SK-N-DZ (cell line): ENCODE measurements at regions not wholly inside any gene's neighbourhood (a gene's known extent, or its start where the extent isn't known, plus 50 kb on each side); places are given as distances from the start of the nearest gene placed in this dataset.
A peak's percentile ranks its signal among the peaks of the same experiment; 100 is the strongest.

ENCODE experiments used
- DNase-seq: peaks from one replicate; pipeline ENCODE4 v3.0.0-alpha.2; 2015; ENCODE audit warnings: low spot score

- DNase-seq, result no peak
These were observed 549.2 kb upstream of the POM121L12 start for GRCh38 chr7:52486267-52486666.

GRCh38 chr7:52482076-52482475, 553.4 kb upstream of the POM121L12 start:
- DNase-seq, result no peak

DNA sequence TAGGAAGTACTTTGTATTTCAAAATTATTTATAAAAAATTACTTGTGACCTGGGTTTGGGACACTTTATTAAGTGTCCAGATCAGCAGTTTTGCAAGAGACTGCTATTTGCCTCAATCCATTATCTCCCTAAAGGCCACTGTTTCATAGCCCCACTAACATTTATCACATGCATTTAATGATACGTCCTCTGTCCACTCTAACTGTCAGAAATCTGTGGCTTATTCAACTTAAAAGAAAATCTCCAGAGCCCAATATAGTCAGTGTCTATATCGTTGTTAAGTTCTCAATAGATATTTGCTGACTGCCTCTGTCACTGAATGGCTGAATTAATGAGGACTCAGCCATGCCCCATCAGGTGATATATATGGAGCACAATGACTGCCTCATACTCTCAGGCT, 553.9 kb upstream of the POM121L12 start:
- DNase-seq, result no peak

GRCh38 chr7:52479990-52480389, 555.4 kb upstream of the POM121L12 start:
- no peak for DNase-seq

DNA sequence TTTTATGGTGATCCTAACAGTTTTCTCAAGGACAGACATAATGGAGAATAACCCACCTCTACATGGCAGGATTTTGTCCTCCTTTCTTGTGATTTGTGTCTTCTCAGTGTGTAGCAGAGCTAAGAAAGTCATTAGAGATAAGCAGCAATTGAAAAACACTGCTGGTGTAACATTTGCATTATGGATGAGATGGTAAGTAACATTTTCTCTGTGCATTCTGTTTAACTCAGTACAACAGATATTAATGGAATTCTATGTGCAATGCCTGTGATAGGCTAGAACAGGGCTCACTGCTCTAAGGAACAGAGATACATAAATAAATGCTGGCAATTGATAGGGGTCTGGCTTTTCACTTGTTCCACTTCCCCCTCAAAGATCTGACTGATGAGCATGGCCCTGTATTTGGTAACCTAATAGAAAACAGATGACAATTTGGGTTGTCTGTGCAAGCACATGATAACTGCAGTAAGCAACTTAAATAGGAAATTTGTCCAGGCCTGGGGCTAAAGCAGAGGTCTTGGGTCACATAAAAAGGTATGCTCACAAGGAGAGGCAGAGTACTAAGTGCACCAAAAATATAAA, 560.3 kb upstream of the POM121L12 start:
- peak; percentile 90 for DNase-seq

- DNase-seq, result no peak
These were observed 561.7 kb upstream of the POM121L12 start for GRCh38 chr7:52473756-52474155.

DNA sequence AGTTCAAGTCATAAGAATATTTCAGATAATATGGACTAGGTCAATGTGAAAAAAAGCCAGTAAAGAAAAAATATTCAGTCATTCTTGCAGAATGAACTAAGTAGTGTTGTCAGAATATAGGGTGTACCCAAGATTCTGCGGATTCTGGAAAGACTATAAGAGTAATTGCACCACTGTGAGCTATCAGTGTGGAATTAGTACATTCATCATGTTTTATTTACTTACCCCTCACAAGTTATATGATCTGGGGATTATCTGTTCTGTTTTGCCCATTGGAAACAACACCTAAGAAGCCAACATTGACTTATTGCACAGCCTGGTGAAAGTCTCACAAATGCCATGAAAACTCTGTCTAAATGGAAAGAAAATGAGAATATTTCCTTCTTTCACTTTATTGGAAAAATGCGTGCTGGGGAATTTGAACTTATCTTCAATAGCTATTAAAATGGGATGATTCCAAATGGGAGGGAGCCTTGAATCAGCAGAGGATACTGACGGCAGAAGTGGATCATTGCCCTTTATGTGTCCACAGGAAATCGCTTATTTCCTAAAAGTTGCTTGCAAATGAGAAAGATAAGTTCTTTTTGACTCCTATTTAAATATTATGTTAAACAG, 563.3 kb upstream of the POM121L12 start:
- DNase-seq, result no peak

GRCh38 chr7:52465216-52465615, 570.2 kb upstream of the POM121L12 start:
- DNase-seq, result no peak

- no peak for DNase-seq
These were observed 572.1 kb upstream of the POM121L12 start for GRCh38 chr7:52463341-52463740.

- DNase-seq, result no peak
These were observed 573.0 kb upstream of the POM121L12 start for GRCh38 chr7:52462474-52462873.

DNA sequence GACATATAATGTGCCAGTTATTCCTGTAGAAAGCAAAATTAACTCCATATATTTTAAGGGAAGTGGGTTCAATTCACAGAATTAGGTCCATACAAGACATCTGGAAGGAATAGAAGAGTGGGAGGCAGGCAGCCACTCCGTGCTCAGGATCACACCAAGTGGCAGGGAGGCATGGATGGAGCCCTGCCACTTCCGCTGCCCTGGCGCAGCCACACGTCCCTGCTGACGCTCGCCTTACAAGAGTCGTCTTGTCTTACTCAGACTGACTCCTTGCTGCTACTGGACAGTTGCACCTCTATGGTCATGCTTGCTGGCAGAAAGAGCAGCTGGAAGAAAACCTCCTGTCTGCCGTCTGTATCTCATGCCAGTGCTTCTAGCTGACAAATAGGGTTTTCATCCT, 579.9 kb upstream of the POM121L12 start:
- DNase-seq, result no peak

DNA sequence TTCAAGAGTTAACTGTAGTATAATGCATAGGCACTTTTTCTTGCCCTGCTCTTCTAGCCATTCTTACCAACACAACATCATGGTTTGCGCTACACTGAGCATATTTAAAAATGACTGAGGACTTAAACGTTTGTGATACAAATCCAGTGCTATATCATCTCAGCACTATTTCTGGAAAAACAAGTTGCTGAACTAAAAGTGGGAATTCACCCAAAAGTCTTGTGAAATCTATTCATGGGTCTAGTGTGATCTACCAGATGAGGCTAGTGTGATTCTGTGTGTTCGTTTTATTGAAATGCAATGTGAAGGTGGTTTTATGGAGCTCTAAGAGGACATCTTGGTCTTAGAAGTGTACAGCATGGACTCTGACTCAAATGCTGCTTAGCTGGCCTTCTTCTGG, 584.6 kb upstream of the POM121L12 start:
- DNase-seq, result no peak

- no peak for DNase-seq
These were observed 587.8 kb upstream of the POM121L12 start for GRCh38 chr7:52447581-52448180.

- DNase-seq, result no peak
These were observed 599.2 kb upstream of the POM121L12 start for GRCh38 chr7:52436278-52436677.

DNA sequence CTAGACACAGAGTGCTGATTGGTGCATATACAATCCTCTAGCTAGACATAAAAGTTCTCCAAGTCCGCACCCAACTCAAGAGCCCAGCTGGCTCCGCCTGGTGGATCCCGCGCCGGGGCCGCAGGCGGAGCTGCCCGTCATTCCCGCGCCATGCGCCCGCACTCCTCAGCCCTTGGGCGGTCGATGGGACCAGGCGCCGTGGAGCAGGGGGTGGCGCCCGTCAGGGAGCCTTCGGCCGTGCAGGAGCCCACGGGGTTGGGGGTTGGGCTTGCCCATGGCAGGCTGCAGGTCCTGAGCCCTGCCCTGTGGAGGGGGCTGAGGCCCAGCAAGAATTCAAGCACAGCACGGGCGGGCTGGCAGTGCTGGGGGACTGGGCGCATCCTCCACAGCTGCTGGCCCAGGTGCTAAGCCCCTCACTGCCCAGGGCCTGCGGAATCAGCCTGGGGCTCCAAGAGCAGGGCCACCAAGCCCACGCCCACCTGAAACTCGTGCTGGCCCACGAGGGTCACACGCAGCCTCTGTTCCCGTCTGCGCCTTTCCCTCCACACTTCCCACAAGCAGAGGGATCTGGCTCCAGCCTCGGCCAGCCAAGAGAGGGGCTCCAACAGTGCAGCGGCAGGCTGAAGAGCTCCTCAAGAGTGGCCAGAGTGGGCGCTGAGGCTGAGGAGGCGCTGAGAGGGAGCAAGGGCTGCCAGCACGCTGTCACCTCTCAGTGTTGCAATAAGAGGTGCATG, 604.2 kb upstream of the POM121L12 start:
- DNase-seq, result no peak

- no peak for DNase-seq
These were observed 612.2 kb upstream of the POM121L12 start for GRCh38 chr7:52423251-52423650.

- DNase-seq, result no peak
These were observed 622.4 kb upstream of the POM121L12 start for GRCh38 chr7:52413051-52413450.

DNA sequence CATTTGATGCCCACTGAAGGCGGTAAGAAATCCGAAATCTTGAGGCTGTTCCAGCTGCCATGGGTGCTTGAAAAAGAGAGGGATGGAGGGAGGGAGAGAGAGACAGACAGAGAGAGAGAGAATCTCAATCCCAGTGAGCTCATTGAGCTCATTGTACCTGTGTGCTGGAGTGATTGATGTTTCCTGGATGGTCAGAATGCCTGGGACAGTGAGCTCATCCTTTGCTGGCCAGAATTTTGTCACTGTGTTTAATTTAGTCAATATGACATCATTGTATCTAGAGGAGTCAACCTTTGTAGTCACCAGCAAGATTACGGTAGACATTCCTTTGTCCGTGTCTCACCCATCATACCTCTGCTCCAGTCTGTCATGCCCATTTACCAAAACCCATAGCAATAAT, 625.4 kb upstream of the POM121L12 start:
- no peak for DNase-seq

- no peak for DNase-seq
These were observed 628.6 kb upstream of the POM121L12 start for GRCh38 chr7:52406808-52407207.

GRCh38 chr7:52382731-52383130, 652.7 kb upstream of the POM121L12 start:
- DNase-seq, result no peak

DNA sequence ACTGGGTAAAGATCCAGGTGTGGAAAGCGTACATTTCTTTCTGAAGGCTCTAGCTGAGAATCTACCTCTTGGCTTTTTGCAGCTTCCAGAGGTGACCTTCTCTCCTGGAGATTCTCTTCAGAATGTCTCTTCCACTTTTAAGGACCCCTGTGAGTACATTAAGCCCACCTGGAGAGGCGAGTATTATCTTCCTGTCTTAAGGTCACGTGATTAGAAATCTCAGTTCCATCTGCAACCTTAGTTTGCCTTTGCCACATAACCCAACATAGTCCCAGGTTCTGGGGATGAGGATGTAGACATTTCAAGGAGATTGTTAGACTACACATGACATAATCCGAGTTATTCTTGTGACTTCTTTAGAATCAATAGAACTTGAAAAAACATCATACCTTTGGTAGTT, 665.5 kb upstream of the POM121L12 start:
- DNase-seq, result no peak

DNA sequence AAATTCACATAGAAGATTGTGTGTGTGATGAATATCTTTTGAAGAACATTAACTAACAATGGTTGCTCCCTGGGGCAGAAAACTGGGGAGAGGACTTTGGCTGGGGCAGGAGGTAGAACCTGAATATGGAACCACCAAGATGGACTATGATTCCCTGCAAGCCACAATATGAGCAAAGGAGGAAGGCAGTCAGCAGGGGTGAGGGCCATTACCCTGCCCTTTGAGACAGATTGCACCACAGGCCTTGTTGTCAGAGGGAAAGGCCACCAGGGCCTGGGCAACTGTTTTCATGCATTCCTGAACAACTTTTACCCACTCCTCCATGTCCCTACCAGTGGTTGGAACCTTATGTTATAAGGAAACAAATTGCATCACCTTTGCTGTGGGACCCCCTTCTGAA, 670.1 kb upstream of the POM121L12 start:
- DNase-seq, result no peak

- DNase-seq, result no peak
These were observed 672.9 kb upstream of the POM121L12 start for GRCh38 chr7:52362521-52362920.
